ENCODE measurements at regions not wholly inside any gene's neighbourhood (a gene's known extent, or its start where the extent isn't known, plus 50 kb on each side); places are given as distances from the start of the nearest gene placed in this dataset.
"Not testable (repeated sequence)": the region's sequence is repeated elsewhere in the genome, so short reads cannot be mapped to it uniquely, and the experiment has no call there.

GRCh38 chr7:109699661-109700060 is 1130.0 kb downstream of the DNAJB9 start:
- 72% methylated on average over 3 of the region's 3 CpGs for WGBS
- no peak overlapping the region for H3K4me3 ChIP-seq (ENCODE audit: low read depth in 1 of 3, low read length in 3 of 3)
- DNase-seq (ENCODE audit: low spot score) = no peak
- H3K27ac ChIP-seq (ENCODE audit: low read depth in 1 of 2, low read length in 2 of 2) = no peak overlapping the region
- H3K27me3 ChIP-seq (ENCODE audit: control insufficient read depth in 4 of 4, insufficient read depth in 4 of 4, low read length in 3 of 4) = no peaks in the 10 kb centered on the region
- H3K9me3 ChIP-seq (ENCODE audit: control insufficient read depth in 4 of 4, low read length in 3 of 4) = peaks cover 0 to 5% (median 0%) of the 10 kb centered on the region in 4 donors
- no peaks in the 10 kb centered on the region for H3K36me3 ChIP-seq (ENCODE audit: control insufficient read depth in 4 of 4, insufficient read depth in 3 of 4, low read depth in 1 of 4, low read length in 3 of 4)
- no peak overlapping the region for H3K9ac ChIP-seq (ENCODE audit: low read depth in 1 of 2, low read length in 2 of 2)
- H3K4me1 ChIP-seq (ENCODE audit: control insufficient read depth in 4 of 4, insufficient read depth in 4 of 4, low read length in 3 of 4) = no peaks in the 10 kb centered on the region
- no peak for TF ChIP-seq HNF4A (conservative IDR thresholded peaks at IDR 0.05)

- TF ChIP-seq CTCF (IDR thresholded peaks at IDR 0.05; ENCODE audit: low read depth, low read length, missing input control) = no peak
- TF ChIP-seq ATF3 (IDR thresholded peaks at IDR 0.05) = no peak
- TF ChIP-seq RXRA (IDR thresholded peaks at IDR 0.05) = no peak
- TF ChIP-seq NR2F2 (IDR thresholded peaks at IDR 0.05) = no peak
- TF ChIP-seq ZBTB33 (IDR thresholded peaks at IDR 0.05) = no peak
- TF ChIP-seq GABPA (IDR thresholded peaks at IDR 0.05 in 1 of 2, conservative IDR thresholded peaks at IDR 0.05 in 1 of 2) = no peak
- no peak for TF ChIP-seq HNF4A (conservative IDR thresholded peaks at IDR 0.05)
- TF ChIP-seq EGR1 (IDR thresholded peaks at IDR 0.05; ENCODE audit: low read depth in 2 of 2) = no peak
- Histone ChIP-seq H3K27me3 (ENCODE audit: control insufficient read depth in 4 of 4, insufficient read depth in 4 of 4, low read length in 3 of 4) (no peaks in the 10 kb centered on the region), H3K36me3 (ENCODE audit: control insufficient read depth in 4 of 4, insufficient read depth in 3 of 4, low read depth in 1 of 4, low read length in 3 of 4) (no peaks in the 10 kb centered on the region), H3K27ac (ENCODE audit: low read depth in 1 of 2, low read length in 2 of 2) (no peak overlapping the region), H3K4me3 (ENCODE audit: low read depth in 1 of 3, low read length in 3 of 3) (no peak overlapping the region), H3K9me3 (ENCODE audit: control insufficient read depth in 4 of 4, low read length in 3 of 4) (no peaks in the 10 kb centered on the region), H3K9ac (ENCODE audit: low read depth in 1 of 2, low read length in 2 of 2) (no peak overlapping the region), H3K4me1 (ENCODE audit: control insufficient read depth in 4 of 4, insufficient read depth in 4 of 4, low read length in 3 of 4) (no peaks in the 10 kb centered on the region)
- DNase-seq (ENCODE audit: low spot score) = no peak
- WGBS = 94% methylated on average over 1 of the region's 1 CpG
Measured at GRCh38 chr7:109713366-109713765, 1143.7 kb downstream of the DNAJB9 start.

- H3K27me3 ChIP-seq (ENCODE audit: control insufficient read depth in 4 of 4, insufficient read depth in 4 of 4, low read length in 3 of 4); H3K9ac ChIP-seq (ENCODE audit: low read depth in 1 of 2, low read length in 2 of 2); H3K36me3 ChIP-seq (ENCODE audit: control insufficient read depth in 4 of 4, insufficient read depth in 3 of 4, low read depth in 1 of 4, low read length in 3 of 4); H3K9me3 ChIP-seq (ENCODE audit: control insufficient read depth in 4 of 4, low read length in 3 of 4); DNase-seq (ENCODE audit: low spot score); H3K4me1 ChIP-seq (ENCODE audit: control insufficient read depth in 4 of 4, insufficient read depth in 4 of 4, low read length in 3 of 4); H3K4me3 ChIP-seq (ENCODE audit: low read depth in 1 of 3, low read length in 3 of 3); H3K27ac ChIP-seq (ENCODE audit: low read depth in 1 of 2, low read length in 2 of 2): not testable (repeated sequence)
- WGBS = 82% methylated on average over 8 of the region's 8 CpGs
Measured at GRCh38 chr7:109719359-109719758, 1149.7 kb downstream of the DNAJB9 start.

GRCh38 chr7:109734601-109735000 is 1164.9 kb downstream of the DNAJB9 start:
- Histone ChIP-seq H3K4me1 (ENCODE audit: control insufficient read depth in 4 of 4, insufficient read depth in 4 of 4, low read length in 3 of 4) (no peaks in the 10 kb centered on the region), H3K27ac (ENCODE audit: low read depth in 1 of 2, low read length in 2 of 2) (no peak overlapping the region), H3K9me3 (ENCODE audit: control insufficient read depth in 4 of 4, low read length in 3 of 4) (no peaks in the 10 kb centered on the region), H3K27me3 (ENCODE audit: control insufficient read depth in 4 of 4, insufficient read depth in 4 of 4, low read length in 3 of 4) (no peaks in the 10 kb centered on the region), H3K36me3 (ENCODE audit: control insufficient read depth in 4 of 4, insufficient read depth in 3 of 4, low read depth in 1 of 4, low read length in 3 of 4) (no peaks in the 10 kb centered on the region), H3K4me3 (ENCODE audit: low read depth in 1 of 3, low read length in 3 of 3) (no peak overlapping the region), H3K9ac (ENCODE audit: low read depth in 1 of 2, low read length in 2 of 2) (no peak overlapping the region)
- TF ChIP-seq RXRA (IDR thresholded peaks at IDR 0.05) (no peak), ZBTB33 (IDR thresholded peaks at IDR 0.05) (no peak), HNF4G (IDR thresholded peaks at IDR 0.05) (no peak), TAF1 (conservative IDR thresholded peaks at IDR 0.05) (no peak), REST (IDR thresholded peaks at IDR 0.05) (no peak), YY1 (IDR thresholded peaks at IDR 0.05) (no peak), FOXA1 (IDR thresholded peaks at IDR 0.05) (no peak), HNF4A (conservative IDR thresholded peaks at IDR 0.05) (no peak), NR2F2 (IDR thresholded peaks at IDR 0.05) (no peak)
- DNase-seq (ENCODE audit: low spot score) = no peak

Measured in liver (tissue), 8 donors.